ENCODE measurements at regions not wholly inside any gene's neighbourhood (a gene's known extent, or its start where the extent isn't known, plus 50 kb on each side); places are given as distances from the start of the nearest gene placed in this dataset.
"Not testable (repeated sequence)": the region's sequence is repeated elsewhere in the genome, so short reads cannot be mapped to it uniquely, and the experiment has no call there.

DNA sequence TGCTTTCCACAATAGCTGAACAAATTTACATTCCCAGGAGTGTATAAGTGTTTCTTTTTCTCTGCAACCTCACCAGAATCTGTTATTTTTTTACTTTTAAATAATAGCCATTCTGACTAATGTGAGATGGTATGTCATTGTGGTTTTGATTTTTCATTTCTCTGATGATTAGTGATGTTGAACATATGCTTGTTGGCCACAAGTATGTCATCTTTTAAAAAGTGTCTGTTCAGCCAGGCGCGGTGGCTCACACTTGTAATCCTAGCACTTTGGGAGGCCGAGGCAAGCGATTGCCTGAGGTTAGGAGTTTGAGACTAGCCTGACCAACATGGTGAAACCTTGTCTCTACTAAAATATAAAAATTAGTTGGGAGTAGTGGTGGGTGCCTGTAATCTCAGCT, 619.3 kb downstream of the SI start:
- DNase-seq, result no peak

DNA sequence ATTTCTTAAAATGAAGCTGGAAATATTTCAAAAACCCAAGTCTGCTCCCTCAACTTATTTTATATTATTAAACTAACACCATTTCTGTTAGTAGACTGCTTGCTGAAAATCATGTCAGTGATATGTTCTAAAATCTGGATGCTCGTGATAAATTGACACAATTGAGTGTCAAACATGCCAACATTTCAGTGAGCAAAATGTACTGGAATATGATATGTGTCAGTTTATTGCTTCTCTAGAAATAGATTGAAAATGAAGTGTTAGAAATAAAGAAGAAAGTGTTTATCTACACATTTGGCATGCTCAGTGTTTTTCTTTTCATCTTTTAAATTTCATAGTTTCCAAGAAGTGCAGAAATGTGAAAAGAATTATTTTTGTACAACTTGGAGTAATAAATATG, 624.6 kb downstream of the SI start:
- peak in 1 of 2 experiments; percentile 39 for DNase-seq

DNA sequence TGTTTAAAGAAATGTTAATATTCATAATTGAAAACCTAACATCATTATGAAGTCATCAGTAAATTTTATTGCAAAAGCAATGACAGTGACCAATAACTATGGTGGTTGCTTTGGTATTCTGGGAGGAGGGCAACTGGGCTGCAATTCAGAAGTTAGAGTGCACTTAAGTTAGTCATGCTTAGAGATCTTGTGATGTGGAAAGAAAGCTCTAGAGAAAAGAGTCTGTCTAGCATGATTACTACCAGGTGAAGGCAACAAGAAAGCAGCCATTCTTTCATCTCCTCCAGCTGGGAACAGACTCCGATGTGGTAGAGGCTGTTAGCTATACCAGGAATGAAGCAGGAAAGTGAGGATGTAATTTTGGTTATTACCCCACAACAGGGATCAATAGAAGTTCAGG, 625.6 kb downstream of the SI start:
- DNase-seq, result peak in 1 of 2 experiments; percentile 44

DNA sequence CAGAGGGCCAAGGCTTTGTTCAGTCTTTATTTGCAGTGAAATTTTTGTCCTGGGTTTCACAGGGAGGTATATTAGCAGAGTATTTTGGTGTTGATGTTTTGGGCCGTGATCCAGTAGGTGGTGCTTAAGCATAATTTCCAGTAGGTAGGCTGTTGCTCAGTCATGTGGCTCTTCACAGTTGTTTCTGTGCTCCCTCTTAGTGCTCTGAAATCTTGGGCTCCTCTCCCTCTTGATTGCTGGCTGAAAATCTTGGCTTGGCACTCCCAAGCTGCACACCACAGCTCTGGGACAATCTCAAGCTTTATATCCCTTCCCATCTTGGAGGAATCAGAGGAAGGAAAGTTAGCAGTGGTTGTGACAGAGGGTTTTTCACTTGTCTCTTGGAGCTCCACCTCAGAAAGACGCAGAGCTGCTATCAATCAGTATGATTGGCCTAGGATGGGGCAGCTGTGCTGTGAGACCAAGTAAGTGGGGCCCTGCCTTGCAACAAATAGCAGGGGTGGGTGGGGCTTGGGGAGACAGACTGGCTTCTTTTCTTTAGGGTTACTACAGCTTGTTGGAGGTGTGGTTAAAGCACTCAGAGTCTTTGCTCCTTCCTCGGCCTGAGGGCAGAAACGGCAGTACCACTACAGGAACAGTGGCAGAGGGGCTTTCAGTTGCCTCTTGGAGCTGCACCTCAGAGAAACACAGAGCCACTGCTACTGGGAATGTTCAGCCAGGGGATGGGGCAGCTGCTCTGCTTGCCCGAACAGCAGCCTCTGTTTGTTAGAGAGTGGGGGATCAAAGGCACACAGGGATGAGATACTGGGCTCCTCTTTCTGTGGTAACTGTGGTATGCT, 627.0 kb downstream of the SI start:
- peak; percentile 75 to 94 for DNase-seq

DNA sequence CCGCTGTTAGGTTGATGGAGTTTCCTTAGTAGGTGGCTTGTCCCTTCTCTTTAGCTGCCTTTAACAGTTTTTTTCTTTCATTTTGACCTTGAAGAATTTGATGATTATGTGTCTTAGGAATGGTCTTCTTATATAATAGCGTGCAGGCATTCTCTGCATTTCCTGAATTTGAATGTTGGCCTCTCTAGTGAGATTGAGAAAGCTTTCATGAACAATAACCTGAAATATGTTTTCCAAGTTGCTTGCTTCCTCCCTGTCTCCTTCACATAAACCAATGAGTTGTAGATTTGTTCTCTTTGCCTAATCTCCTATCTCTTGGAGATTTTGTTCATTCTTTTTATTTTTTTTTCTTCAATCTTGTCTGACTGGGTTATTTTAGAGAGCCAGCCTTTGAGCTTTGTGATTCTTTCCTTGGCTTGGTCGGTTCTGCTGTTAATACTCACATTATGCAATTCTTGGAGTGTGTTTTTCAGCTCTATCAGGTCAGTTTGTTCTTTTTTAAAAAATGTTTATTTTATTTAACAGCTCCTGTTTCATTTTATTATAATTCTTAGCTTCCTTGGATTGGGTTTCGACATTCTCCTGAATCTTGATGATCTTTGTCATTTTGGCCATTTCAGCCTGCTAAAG, 627.9 kb downstream of the SI start:
- DNase-seq, result no peak

DNA sequence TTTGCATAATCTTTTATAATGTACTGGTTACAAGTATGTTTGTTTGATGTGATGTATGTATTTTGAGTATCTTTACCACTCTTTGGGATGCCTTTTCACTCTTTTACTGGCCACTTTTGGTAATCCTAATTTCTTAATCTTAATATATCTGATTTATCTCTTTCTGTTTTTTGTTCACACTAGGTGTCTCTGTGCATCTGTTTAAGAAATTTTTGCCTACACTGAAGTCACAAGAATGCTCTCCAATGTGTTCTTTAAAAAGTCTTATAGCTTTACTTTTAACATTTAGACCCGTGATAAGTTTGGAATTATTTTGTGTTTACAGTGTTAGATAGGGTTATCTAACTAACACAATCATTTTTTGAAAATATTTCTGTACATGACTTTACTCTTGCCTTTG, 659.1 kb downstream of the SI start:
- peak in 1 of 2 experiments; percentile 49 for DNase-seq

DNA sequence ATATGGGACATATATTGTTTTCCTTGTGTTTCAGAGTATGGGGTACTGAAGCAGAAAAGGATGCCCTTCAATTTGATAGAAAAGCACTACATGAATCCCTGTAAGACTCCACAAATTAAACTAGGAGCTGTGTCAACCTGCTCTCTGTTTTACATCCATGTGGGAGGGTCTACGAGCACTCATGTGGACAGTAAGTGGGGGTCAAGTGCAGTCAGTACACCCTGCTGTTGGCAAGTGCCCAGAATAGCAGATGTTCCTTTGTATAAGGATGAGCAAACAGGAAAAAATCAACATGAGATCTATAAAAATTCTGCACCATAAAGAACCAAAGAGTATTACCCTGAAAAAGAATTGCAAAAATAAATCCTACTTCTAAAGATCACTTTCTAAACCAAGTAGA, 659.9 kb downstream of the SI start:
- peak; percentile 98 to 100 for DNase-seq

DNA sequence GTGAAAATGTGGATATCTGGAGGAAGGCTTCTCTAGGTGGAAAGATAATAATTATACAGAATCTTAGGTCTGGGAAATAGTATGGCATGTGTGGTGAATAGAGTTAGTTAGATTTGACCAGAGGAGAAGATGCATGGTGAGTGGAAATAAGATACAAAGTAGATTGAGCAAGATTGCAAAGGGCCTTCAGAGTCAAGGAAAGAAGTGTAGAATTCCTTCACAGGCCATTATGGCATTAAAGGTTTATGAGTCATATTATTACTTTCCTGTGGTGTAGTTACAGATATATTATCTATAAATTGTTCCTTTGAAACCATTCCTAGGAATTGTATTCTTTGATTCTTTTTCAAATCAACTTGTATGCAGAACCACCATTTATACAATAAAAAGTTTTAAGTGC, 660.3 kb downstream of the SI start:
- no peak for DNase-seq

DNA sequence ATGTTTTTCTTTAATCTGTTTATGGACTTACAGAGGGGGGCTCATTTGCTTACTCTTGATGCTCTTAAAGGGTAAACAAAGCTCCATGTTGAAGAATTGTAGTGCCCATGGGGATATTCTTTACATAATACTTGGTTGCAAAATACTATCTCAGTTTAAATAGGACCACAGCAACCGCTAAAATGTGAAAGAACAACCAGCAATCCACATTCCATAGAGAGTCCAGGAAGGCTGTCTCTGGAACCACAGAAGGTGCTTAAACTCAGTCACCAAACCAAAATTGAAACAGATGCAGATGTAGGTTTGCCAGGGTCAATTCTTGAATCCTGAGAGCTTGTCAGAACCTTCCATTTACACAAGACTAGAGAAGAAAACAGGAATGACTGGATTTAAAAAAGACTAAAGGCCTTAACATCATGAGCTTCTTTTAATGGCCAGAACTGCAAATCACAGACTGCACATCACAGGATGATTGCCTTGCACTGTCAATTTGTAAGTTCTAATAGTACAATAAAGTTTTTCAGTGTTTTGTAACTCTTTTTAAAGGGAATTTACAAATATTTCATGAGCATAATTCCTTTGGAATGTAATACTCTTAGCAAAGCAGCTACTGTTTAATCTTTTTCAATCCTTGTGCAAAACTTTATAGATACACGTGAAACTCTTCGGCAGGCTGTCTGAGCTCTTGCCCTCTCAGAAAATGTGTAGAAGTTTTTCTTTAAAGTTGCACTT, 661.6 kb downstream of the SI start:
- DNase-seq, result no peak

DNA sequence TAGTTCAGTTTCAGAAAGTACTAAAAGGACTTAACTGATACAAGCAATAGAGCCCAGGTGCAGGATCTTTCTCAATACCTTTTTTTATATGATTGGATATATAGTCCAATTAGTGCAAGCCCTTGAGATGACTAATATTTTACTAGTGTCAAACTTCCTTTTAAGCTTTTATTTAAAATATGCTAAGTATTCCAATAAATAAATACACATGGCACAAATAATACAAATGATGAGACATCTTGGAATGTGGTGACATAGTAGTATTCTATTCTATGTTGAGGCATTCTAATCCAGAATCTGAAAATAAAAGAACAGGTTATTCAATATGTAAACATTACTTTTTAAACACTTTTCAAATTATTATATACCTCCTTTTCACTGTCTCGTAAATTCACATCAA, 670.0 kb downstream of the SI start:
- no peak for DNase-seq

DNA sequence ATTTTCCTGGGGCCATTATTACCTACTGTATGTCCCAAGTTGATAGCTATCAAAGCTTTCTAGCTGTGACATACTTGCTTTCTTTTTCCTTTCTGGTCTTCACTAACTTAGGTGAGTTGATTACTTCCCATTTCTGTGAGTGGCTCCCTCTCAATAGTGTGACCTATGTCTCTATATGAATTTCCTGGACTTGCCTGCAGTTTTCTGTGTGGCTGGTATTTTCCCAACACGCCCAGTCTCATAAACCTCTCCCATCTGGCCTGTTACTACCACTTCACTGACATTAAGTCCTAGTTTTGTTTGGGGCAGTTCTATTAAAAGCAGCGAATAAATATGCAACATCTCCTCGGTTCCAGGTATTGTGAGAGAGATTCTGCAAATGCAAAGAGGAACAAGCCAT, 671.2 kb downstream of the SI start:
- DNase-seq, result no peak

DNA sequence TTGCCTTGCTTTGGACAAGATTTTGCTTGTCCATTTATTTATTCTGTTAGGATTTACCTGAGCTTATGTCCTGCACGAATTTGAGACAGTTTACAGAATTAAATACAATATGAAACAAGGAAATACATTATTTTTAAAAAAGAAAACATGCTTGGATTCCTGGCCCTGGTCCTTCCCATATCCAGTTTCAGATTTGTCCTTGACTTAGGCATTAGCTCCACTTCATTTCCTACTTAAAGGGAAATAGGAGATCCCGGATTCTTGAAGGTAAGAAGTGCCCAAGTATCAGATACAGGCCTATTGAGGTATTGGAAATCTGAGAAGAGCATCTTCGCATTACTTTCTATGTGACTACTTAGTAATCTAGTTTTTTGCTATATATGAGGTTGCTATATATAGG, 672.0 kb downstream of the SI start:
- DNase-seq, result no peak

DNA sequence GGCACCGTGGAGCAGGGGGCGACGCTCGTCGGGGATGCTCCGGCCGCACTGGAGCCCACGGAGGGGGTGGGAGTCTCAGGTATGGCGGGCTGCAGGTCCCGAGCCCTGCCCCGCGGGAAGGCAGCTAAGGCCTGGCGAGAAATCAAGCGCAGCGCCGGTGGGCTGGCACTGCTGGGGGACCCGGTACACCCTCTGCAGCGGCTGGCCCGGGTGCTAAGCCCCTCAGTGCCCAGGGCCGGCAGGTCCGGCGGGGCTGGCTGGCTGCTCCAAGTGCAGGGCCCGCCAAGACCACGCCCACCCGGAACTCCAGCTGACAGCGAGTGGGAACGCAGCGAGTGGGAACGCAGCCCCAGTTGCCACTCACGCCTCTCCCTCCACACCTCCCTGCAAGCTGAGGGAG, 676.4 kb downstream of the SI start:
- no peak for DNase-seq

DNA sequence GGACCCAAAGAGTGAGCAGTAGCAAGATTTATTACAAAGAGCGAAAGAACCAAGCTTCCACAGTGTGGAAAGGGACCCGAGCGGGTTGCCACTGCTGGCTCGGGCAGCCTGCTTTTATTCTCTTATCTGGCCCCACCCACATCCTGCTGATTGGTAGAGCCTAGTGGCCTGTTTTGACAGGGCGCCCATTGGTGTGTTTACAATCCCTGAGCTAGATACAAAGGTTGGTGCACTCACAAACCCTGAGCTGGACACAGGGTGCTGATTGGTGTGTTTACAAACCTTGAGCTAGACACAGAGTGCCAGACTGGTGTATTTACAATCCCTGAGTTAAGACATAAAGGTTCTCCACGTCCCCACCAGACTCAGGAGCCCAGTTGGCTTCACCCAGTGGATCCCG, 676.9 kb downstream of the SI start:
- DNase-seq, result not testable (repeated sequence)

DNA sequence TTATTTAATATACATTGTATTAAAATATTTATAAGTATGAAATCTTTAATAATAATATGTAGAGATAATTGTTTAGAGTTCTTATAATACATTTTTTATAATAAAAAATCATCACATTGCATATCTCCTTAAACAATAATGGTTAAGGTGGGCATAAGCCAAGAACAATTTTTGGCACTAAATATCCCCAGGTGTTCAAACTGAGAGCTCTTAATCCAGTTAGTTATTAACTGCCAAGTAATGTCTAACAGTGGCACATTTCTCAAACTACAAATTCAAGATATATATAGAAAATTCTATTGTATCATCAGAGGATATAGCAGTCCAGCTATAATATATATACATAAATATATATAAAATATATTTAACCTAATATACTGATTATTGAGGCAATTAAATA, 680.8 kb downstream of the SI start:
- no peak for DNase-seq

DNA sequence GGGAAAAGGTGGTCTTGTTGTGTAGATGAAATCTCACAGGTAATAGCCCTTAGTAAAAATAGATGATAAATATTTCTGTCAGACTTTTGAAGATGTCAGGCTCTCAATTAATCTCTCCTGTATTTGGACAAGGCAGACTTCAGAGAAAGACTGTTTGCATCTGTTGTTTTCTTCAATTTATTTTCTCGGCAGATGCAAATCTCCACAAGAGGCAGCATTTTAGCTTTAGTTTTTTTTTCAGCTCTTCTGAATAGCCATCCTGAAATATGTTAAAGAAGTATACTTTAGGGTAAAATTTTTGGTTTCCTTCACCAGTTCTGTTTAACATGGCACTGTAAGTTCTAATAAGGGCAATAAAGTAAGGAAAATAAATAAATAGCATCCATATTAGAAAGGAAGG, 685.1 kb downstream of the SI start:
- DNase-seq, result no peak

DNA sequence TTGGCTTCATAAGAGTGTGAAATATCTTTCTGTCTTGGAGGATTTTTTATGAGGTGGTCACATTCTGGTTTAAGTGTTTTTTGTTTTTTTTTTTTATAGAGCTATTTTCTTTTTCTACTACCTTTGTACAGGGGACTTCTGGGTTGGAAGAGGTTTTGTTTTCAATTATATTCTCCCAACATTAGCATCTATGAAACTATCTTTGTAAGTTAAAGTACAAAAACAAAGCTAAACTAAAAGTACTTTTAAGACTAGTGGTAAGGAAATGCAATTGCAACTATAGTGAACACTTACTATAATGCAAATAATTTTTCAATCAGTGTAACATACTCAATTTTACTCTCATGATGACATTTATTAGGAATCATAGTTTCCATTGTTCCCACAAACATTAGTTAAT, 688.2 kb downstream of the SI start:
- DNase-seq, result no peak

DNA sequence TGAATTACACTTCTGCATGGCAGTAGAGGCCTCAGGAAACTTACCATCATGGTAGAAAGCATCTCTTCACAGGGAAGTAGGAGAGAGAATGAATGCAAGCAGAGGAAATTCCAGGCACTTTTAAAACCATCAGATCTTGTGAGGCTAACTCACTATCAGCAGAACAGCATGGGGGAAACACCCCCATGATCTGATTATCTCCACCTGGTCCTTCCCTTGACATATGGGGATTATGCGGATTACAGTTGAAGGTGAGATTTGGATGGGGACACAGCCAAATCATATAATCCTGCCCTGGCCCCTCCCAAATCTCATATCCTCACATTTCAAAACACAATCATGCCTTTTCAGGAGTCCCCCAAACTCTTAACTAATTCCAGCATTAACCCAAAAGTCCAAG, 691.1 kb downstream of the SI start:
- DNase-seq, result no peak

DNA sequence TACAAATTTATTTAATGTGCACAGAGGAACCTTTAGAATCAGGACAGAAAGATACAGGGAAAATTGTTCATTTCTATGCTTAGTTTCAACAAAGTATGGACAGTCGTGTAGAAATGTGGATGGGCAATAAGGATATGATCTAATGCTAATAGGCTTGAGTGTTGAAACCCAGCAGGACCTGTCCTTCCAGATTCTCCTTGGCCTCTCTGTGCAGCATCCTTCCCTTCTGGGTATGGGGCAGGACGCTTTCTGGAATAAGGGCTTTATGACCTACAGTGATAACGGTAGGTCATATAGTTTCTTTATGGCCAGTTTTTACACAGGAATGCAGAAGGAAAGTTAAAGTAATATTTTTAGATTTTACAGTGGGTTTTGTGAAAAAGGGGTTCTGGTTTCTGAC, 698.1 kb downstream of the SI start:
- no peak for DNase-seq

DNA sequence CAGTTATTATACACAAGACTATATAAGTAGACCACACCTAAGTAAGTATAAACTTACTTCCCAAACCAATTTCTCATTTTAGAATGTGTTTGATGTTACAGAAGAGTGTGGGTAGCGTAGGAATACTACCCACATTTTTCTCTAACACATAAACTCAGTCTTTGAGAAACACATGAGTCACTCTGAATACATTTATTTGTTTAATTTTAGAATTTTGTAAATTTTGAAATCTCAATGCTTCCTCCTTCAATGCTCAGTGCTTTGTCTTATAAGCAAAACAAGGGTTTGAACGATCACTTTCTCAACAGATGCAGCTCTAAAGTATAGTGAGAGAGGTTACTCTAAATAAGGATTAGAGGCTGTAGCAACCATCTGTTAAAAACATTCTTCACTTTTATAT, 700.8 kb downstream of the SI start:
- DNase-seq, result no peak

DNA sequence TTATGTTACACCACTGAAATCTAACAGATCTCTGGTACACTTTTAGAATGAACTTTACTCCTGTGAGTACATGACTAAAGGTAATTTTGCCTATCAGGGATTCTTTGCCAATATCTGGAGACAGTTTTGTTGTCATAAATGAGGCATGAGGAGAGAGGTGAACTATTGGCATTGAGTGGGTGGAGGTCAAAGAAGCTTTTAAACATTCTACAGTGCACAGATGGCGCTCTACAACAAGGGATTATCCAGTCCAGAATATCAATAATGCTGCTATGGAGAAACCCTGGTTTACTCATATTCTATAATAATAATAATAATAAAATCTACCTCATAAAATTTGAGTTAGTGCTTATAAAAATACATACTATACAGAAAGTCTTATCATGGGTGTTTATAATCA, 702.3 kb downstream of the SI start:
- no peak for DNase-seq

DNA sequence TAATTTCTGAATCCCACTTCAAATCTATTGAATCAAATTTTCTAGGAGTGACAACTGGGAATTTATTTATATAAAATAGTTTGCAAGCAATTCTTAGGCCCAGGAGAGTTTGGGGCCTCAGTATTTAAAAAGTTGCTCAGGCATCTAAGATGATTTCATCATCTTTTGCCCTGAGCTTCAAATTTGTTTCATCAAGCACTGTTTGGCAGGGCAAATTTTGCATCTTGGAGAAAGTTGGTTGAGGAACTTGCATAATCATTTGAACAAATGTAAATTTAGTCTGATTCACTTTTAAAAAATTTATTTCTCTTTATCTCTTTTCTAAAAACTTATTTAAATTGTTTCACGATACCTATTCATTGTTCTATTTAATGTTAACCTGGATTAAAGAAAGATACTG, 702.8 kb downstream of the SI start:
- DNase-seq, result no peak

DNA sequence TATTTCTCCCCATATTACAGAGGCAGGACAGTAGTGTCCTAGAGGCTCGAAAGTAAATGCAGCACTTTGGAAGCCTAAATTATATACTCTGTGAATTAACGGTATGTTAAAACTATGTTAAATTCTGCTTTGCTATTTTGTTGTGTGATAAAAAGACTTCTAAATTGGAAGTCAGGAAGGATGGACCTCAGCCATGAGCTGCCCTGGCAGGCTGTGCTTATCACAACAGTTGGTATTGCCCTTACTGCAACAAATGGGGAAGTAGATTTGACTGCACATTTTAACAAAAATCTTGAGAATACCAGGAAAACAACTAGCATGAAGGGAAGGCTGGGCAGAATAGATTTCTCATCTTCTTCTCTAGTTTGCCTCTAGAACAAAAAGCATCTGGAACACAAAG, 706.6 kb downstream of the SI start:
- no peak for DNase-seq

DNA sequence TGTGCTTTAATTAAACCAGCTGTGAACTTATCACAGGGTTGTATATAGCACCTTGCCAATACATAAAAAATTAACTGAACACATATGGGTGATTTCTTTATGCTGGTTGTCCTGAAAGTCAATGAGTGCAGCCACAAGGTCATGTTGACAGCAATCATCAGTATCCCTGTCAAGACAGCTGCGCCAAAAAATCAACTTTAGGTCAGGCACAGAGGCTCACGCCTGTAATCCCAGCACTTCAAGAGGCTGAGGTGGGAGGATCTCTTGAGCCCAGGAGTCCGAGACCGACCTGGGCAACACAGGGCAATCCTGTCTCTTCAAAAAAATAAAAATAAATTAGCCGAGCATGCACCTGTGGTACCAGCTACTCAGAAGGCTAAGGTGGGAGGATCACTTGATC, 707.3 kb downstream of the SI start:
- DNase-seq, result no peak

All from NCI-H2081 (cell line).